Left lung (tissue), 4 donors: ENCODE measurements at regions not wholly inside any gene's neighbourhood (a gene's known extent, or its start where the extent isn't known, plus 50 kb on each side); places are given as distances from the start of the nearest gene placed in this dataset.

Experiments
- ATAC-seq: fragments of 200-7000 bp; cut with Tn5 transposase; one replicate; pipeline ENCODE4 v1.9.1; 2020; ENCODE audit warnings: moderate library complexity
- DNase-seq, 4 donors: peaks; one replicate each; pipeline ENCODE4 v3.0.0-alpha.2; 2013 to 2020
- H3K27ac ChIP-seq, 2 donors: fragments of 200-600 bp; sonication (generic) in 1 of 2; one replicate each; pipeline versions ENCODE4 v1.5.0 to v1.8.0; 2020 to 2021
- H3K27me3 ChIP-seq, 2 donors: fragments of 200-600 bp; sonication (generic) in 1 of 2; one replicate each; pipeline versions ENCODE4 v1.5.0 to v1.8.0; 2020 to 2021
- H3K36me3 ChIP-seq, 2 donors: fragments of 200-600 bp; sonication (generic) in 1 of 2; one replicate each; pipeline versions ENCODE4 v1.5.0 to v1.8.0; 2020 to 2021
- H3K4me1 ChIP-seq, 2 donors: fragments of 200-600 bp; one replicate each; pipeline ENCODE4 v1.8.0; 2021
- H3K4me3 ChIP-seq, 2 donors: fragments of 200-600 bp; sonication (generic) in 1 of 2; one replicate each; pipeline versions ENCODE4 v1.5.0 to v1.8.0; 2020 to 2021; ENCODE audit warnings: mild to moderate bottlenecking in 1 of 2
- H3K9me3 ChIP-seq, 2 donors: fragments of 200-600 bp; sonication (generic) in 1 of 2; one replicate each; pipeline versions ENCODE4 v1.5.0 to v1.8.0; 2020 to 2021
- CTCF ChIP-seq, 2 donors: fragments of 200-600 bp; sonication (generic) in 1 of 2; IDR thresholded peaks; one replicate each; pipeline versions ENCODE4 v1.5.0 to v1.8.0; 2021; ENCODE audit warnings: antibody characterized with exemption in 2 of 2
- intact Hi-C, 2 donors: fragments of 100-400 bp; cut with DNase I; formaldehyde crosslinking; loops; one replicate each; pipeline versions ENCODE4 v1.11.2 to v1.14.2; 2022
- donor health status: DM: no; HTN: yes; CAD: no.
- donor health status: DM: no; HTN: no; CAD: no.

GRCh38 chr21:30935889-30936168 lies 54.4 kb upstream of the KRTAP11-1 start:
- intact Hi-C loops, result no loop called here
- no peak for ATAC-seq

GRCh38 chr21:30935121-30935888 lies 53.9 kb upstream of the KRTAP11-1 start:
- intact Hi-C loops, result no loop called here
- no peak for TF ChIP-seq CTCF (IDR thresholded peaks at IDR 0.05)
- H3K4me1 ChIP-seq, result no peaks in the 10 kb centered on the region
- H3K27me3 ChIP-seq, result no peaks in the 10 kb centered on the region
- ATAC-seq (no peak), DNase-seq (peak in 1 of 4 donors; percentile 56)
- no peak overlapping the region for H3K4me3 ChIP-seq
- no peak overlapping the region for H3K27ac ChIP-seq
- H3K9me3 ChIP-seq, result peaks cover 0 to 32% of the 10 kb centered on the region in 2 donors
- H3K36me3 ChIP-seq, result no peaks in the 10 kb centered on the region

More at GRCh38 chr21:30935889-30936168, 54.4 kb upstream of the KRTAP11-1 start:
- Histone ChIP-seq H3K27ac (no peak overlapping the region), H3K27me3 (no peaks in the 10 kb centered on the region), H3K36me3 (no peaks in the 10 kb centered on the region), H3K4me3 (no peak overlapping the region), H3K9me3 (peaks cover 0 to 32% of the 10 kb centered on the region in 2 donors), H3K4me1 (no peaks in the 10 kb centered on the region)
- DNase-seq, result no peak
- TF ChIP-seq CTCF (IDR thresholded peaks at IDR 0.05), result no peak

- Histone ChIP-seq H3K4me3 (no peak overlapping the region), H3K4me1 (no peaks in the 10 kb centered on the region), H3K27me3 (no peaks in the 10 kb centered on the region), H3K9me3 (peaks cover 0 to 25% of the 10 kb centered on the region in 2 donors), H3K27ac (no peak overlapping the region), H3K36me3 (no peaks in the 10 kb centered on the region)
- ATAC-seq, result no peak
- TF ChIP-seq CTCF (IDR thresholded peaks at IDR 0.05), result no peak
- intact Hi-C loops, result no loop called here
- DNase-seq, result no peak
These were observed 51.3 kb upstream of the KRTAP11-1 start for GRCh38 chr21:30932686-30933085.
